B cell (primary cell): ENCODE measurements at regions not wholly inside any gene's neighbourhood (a gene's known extent, or its start where the extent isn't known, plus 50 kb on each side); places are given as distances from the start of the nearest gene placed in this dataset.

Experiments used
- CTCF ChIP-seq: fragments of 200-600 bp; IDR thresholded peaks from one replicate; pipeline ENCODE4 v1.8.0; 2022; ENCODE audit warnings: antibody characterized with exemption, mild to moderate bottlenecking
- EZH2 ChIP-seq: IDR thresholded peaks from 2 replicates; pipeline ENCODE4 v1.6.1; 2012; ENCODE audit warnings: borderline replicate concordance, low read depth, mild to moderate bottlenecking, moderate library complexity, low read length; ENCODE audit not compliant: insufficient read depth, poor library complexity, severe bottlenecking

GRCh38 chr5:54644226-54644625, 126.7 kb downstream of the SNX18 start:
- no peak for TF ChIP-seq CTCF
- no peak for TF ChIP-seq EZH2
